Activated CD8-positive, alpha-beta memory T cell treated with anti-CD3 and anti-CD28 coated beads for 36 hours (primary cell): ENCODE measurements at regions not wholly inside any gene's neighbourhood (a gene's known extent, or its start where the extent isn't known, plus 50 kb on each side); places are given as distances from the start of the nearest gene placed in this dataset.

Source experiments
- CTCF ChIA-PET: fragments of 350-600 bp; sonication (Branson Sonifier 250); formaldehyde crosslinking; loops from one replicate; lab custom pipeline; 2021; ENCODE audit warnings: antibody characterized with exemption; lab: Charles Lee
- POLR2A ChIA-PET: fragments of 350-600 bp; sonication (Branson Sonifier 250); formaldehyde crosslinking; loops from one replicate; lab custom pipeline; 2021; ENCODE audit warnings: antibody characterized with exemption; lab: Charles Lee

DNA sequence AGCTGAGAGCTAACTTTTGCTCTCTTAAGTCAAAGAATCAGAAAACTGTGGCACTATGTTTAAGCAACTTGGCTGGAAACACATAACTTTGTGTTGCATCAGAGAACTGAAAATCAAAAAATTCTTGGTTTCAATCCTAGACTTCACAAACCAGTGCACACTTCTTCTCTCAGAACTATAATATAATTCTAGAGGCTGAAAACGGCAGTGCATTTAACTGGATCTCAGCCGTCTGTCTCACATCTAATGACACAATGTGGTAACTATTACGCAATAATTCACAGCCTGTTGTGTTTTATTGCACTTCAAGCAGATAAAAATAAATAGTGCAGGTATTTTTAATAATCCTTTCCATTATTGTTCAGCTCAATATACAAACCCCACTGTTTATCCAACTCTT is 260.6 kb upstream of the DIAPH2 start:
- ChIA-PET POLR2A (no interaction called here), CTCF (no interaction called here)

DNA sequence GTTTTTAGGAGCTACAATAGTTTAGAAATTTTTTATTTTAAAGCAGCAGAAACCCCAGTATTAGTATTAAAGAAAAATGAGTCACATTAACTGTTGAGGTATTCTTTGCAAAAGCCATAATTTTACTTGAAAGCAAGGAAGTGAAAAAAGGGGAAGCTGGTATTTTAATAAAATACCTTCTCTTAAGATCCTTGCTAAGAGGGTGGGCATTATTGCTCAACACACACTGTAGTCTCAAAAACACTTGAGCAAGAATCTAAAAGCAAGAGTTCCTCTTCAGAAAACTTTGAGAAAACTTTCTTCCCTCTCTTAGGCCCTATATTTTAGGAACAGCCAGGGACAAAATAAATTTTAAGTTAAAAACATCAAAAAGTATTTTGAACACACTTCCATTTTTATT is 259.4 kb upstream of the DIAPH2 start:
- ChIA-PET CTCF (no interaction called here), POLR2A (no interaction called here)

DNA sequence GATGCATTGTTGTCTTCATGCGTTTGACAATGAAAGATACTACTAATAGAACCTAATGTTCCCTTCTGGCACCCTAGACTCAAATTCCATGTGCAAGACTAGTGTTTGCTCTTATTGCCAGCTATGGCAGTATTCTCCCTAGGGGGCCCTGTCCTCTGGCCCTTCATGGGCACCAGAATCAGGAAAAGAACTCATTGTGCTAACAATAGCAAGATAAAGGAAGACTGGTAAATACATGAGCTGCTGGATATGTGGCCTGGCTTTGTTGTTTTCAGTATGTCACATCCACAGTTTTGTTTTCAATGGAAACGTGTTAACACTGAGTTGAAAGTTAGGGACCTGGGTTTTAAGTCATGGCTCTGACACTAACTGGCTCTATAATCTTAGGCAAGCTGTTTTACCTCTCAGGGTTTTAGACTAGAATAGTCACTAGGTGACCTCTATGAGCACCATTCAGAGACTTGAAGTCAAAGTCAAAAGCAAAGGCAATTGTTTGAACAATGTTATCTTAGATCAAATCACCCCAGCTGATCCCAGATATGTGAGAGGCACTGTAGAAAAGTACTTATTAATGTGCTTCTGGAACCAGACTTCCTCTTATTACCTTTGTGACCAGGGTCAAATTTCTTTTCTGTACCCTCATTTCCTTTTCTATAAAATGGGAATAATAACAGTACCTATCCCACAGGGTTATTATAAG is 253.7 kb upstream of the DIAPH2 start:
- ChIA-PET CTCF (no interaction called here), POLR2A (no interaction called here)

DNA sequence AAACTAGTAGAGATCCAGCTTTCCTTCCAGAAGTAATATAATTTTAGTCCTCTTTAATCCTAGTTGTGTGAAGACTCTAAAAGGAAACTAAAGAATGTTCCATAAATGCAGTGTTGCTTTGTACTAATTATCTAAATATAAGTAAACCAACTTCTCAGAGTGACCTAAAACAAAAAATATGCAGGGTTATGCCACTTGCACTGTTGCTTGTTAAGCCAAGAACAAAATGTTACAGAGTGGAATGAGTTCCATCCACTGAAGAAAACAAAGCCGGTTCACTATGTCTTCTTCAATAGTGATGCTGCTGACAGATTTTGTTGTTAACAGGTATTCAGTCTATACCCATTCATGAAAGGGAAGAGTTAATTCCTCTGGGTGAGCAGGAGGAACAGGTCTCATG is 252.0 kb upstream of the DIAPH2 start:
- ChIA-PET CTCF (no interaction called here), POLR2A (no interaction called here)

DNA sequence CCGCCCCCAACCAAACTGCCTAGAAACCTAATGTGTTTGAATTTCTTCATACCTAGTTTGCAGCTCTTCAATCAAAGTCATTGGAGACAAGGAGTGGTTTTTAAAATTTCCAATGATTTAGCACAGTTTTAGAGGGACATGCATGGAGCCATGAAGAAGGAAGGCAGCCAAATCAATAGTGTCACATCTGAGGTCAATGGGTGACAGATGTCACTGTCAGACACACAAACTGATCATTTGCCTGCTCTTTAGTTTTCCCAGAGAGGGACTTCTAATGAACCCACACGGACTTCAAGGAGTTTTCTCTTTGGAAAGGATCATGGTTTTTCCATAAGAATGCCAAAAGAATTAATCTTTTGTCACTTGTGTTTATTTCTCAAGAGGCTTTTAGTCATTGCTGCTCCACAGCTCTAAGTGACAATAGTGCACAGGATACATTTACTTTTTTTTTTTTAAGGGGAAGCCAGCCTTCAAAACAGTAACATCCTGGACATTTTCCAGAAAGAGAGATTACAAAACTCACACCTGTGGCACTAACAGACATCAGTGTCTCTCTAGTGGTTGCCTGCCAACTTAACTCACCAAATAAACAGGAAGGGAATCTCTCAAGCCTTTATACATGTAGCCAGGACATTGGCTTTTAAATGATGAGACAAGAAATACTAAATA is 251.1 kb upstream of the DIAPH2 start:
- POLR2A ChIA-PET = no interaction called here
- CTCF ChIA-PET = no interaction called here

DNA sequence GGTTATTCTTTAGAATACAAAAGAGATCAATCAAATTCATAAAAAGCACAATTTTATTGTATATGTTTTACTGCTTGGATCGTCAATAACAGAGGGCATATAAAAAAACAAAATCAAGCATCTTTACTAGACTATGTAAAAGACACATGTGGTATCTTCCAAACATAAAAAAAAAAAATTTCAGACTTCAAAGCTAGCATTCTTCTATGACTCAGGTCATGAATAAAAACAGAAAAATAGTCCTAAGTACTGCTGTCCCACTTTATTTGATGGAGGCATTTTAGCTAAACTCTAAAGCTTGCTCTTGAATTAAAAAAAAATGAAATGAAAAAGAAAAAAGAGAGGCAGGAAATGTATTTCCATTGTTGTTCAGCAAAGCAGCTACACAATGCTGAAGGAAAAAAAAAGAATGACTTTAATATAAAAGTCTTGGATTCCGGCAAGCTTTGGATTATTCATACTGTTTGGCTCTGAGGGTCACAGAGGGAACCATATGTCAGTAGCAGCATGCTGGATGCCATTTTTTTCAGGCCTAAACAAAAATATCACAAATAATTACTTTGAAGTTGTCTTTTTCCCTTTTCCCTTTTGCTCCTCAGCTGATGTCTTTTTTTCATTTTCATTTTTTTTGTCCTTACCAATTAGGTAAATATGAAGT is 249.1 kb upstream of the DIAPH2 start:
- CTCF ChIA-PET = no interaction called here

DNA sequence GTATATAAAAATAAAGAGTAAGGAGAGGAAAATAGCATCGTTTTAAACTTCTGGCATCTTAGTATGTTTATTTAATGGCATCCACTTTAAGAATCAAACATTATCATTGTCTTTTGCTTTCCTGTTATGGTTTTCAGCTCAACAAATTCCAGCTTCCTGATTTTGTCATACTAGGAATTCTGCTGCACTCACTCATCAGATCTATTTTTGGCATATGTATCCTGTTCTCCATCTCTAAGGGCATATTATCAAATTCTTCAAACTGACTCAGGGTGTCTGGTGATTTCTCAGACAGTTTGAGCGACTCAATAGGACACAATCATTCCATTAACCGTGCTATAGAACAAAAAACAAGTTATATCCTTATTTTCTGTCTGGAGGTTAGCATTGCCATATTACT is 248.5 kb upstream of the DIAPH2 start:
- CTCF ChIA-PET = no interaction called here
- POLR2A ChIA-PET = no interaction called here

More for the DNA sequence above, 249.1 kb upstream of the DIAPH2 start:
- POLR2A ChIA-PET = no interaction called here

DNA sequence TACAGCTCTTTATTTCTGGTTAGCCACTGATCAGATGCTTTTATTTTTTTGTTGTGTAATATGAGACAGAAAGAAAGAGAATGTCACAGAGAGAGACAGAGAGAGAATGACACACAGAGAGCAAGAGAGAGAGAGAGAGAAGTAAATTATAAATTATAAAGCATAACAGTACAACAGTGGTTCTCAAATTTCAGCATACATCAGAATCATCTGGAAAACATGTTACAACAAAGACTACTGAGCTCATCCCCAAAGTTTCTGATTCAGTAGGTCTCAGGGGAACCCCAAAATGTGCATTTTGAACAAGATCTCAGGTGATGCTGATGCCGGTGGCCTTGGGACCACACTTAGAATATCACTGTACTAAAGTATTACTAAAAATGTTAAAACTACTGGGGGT is 245.8 kb upstream of the DIAPH2 start:
- POLR2A ChIA-PET = no interaction called here
- CTCF ChIA-PET = no interaction called here

DNA sequence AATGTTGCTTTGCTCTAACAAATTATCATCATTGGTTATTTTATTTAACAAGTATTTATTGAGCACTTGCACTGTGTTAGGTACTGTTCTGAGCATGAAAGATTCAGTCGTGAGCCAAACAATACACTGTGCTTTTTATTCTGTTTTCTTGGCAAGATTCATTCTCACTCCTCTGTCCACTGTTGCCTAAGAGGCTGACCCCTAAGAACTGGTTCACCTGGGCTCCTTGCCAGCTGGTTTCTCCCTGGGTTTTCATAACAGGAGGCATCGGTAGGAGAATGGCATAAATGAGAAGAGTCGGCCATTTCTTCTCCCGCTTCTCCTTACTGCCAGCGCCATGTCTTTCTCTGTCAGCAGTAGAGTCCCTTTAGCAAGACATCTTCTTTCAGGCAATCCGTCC is 243.7 kb upstream of the DIAPH2 start:
- CTCF ChIA-PET = no interaction called here
- POLR2A ChIA-PET = no interaction called here

DNA sequence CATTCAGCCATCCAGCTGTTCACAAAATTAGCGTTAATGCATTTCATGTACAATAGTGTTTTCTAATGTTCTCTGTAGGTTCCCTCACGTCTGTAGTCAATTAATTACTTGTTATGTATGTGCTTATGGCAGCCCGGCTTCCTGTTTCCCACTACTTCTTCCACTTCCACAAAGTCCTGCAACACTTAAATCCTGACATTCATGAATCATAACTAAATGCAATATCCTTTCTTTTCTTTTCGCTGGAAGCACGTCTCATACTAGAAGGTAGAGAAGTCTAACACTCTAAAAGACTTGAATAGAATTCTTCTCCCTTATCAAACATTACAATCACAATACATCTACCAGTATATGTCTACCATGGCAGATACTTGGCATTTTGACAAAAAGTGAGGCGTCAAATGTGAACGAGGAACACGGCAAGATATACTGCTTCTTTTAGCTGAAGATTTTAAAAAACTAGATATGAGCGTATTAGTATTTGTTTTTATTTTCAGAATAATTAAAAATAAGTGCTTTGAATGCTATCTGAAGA is 239.0 kb upstream of the DIAPH2 start:
- POLR2A ChIA-PET = no interaction called here
- CTCF ChIA-PET = no interaction called here

DNA sequence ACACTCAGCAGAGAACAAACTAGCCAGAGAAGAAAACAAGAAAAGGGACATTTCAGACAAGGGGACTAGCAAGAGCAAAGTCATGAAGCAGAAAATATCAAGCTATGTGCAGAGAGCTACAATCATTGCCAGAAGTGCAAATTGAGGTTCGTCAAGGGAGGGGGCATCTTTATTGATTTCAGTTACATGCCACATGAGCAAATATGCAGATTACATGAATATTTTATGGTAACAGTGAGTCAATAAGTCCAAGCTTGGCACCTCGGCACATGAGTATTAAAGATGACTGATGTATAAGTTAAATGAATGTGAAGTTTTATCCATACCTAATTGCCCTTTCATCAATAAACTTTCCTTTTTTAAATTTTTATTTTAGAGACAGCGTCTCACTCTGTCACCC is 238.1 kb upstream of the DIAPH2 start:
- ChIA-PET POLR2A (no interaction called here), CTCF (no interaction called here)

DNA sequence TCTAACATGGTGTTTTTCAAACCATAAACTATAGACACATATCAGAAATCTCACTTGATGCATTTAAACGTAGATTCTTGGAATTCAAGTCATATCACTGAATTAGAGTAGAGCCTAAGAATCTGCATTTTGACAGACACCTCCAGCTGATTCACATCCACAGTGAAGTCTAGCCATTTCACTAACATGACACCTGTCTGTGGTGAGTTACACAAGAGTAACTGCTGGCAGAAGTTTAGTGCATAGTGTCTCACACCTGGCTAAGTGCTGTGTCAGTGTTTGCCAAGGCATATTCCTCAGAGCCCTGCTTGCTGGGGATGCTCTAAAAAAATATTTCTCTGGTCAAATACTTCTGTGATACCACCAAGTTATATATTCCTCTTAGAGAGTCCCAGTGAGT is 237.5 kb upstream of the DIAPH2 start:
- ChIA-PET POLR2A (no interaction called here), CTCF (no interaction called here)

DNA sequence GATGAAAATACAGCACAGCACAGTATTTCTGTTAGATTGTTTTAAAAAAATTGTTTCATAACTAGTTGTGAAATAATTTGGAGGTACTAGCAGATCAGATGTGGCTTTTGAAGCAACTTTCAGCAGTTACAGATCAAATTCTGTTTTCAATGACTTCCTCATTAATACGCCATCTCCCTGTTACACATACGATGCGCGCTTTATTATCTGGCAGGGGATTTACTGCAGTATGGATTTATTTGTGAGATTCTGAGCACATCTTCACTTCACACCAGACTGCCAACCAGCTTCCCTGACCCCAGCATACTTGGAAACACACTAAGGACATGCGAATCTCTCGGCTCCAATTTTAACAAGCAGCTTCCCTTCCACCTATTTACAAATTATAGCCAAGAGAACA is 235.5 kb upstream of the DIAPH2 start:
- CTCF ChIA-PET = no interaction called here
- POLR2A ChIA-PET = no interaction called here

DNA sequence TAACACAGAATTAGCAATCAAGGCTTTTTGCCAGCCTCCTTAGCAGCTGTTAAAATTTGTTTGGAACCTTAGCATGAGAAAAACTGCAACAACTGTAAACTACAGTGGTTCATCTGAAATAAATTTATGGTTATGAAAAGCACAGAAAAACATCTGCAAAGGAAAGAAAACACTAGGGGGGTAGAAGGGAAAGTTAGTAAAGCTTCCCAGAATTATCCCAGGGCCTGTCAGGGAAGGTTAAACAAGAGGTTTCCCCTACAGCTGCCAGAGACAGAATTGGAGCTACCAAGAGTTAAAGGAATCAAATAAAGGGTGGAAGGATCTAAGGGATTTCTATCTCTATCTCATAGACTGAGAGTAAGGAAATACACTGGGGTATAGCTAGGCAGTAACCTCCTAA is 234.7 kb upstream of the DIAPH2 start:
- ChIA-PET CTCF (no interaction called here), POLR2A (no interaction called here)

DNA sequence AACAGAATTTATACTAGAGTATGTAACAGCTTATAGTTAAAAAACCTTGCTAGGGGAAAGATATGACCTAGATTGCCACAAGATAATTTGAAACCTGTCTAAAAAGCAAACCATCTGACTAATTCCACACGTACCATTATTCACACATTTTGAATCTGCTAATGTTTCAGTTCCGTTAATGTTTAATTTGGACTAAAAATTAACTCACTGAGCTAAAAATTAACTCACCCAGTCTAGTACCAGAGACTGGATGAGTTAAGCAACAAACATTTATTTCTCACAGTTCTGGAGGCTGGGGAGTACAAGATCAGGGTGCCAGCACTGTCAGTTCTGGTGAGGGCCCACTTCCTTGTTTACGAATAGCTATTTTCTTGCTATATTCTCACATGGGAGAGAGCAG is 231.5 kb upstream of the DIAPH2 start:
- CTCF ChIA-PET = no interaction called here

DNA sequence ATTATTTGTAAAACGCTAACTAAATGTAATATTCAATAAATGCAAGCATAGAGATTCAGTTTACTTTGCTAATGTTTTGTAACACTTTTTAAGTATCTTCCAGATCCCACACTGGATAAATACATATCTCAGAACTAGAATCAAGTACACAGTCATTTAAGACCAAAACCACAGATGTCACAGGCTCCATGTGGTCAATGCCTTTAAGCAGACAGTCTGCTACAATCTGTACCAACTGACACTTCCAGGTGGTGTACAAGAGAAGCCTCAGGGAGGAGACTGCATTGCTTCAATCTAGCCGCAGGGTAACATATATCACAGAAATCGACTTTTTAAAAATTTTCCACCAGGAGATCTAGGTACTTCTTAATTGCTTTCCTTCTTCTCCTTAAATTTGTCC is 229.6 kb upstream of the DIAPH2 start:
- ChIA-PET CTCF (no interaction called here), POLR2A (no interaction called here)

More for the DNA sequence above, 231.5 kb upstream of the DIAPH2 start:
- POLR2A ChIA-PET = no interaction called here

DNA sequence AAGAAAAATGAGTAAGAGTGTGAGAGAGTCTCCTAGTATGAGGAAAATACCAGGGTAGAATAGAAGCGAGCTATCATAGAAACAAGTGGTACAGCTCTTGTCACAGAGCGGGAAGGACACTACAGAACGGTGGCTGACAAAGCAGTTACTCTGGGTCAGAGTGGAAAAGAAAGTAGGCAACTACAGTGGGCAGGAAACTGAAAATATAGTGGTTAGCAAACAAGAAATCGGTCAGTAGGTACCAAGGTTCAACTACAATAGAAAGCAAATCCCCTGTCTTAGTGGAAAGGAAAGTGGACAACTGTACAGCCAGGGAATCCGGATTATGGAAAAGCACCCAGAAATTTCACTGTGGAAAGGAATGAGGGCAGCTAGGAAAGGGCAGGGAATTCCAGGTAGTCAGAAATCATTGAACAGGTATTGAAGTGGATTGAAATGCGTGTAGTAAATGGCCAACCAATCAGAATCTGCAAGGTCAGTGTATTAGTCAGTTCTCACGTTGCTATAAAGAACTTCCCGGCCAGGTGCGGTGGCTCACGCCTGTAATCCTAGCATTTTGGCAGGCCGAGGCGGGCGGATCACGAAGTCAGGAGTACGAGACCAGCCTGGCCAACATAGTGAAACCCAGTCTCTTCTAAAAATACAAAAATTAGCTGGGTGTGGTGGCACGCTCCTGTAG is 219.6 kb upstream of the DIAPH2 start:
- POLR2A ChIA-PET = no interaction called here
- CTCF ChIA-PET = no interaction called here

DNA sequence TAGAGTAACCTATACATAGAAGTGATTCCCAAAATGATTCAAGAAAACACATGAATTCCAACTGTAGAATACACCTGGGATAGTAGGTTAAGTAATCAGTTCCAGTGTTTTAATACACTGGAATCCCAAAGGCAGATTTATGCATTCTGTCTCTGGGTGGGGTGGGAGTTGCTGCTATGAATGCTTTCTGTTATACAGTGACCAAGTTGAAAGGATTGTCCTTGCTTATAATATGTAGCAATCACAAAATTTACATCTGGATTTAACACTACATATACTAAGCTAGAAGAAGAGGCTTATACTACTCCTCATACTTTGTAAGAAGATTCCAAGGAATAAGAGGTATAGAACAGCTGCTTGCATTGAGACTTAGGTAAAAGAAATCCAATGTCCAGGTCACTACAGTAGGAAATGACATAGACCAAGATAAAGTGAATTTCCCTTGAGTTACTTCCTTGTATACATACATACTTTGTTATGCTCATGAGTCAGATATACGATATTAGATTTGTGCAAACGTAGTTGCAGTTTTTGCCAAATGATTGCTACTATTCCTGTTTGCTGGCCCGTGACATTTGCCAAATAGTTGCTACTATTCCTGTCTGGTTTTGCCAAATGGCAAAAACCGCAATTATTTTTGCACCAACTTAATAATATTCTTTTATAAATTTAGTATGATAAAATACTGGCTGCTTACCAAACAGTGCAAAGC is 210.5 kb upstream of the DIAPH2 start:
- CTCF ChIA-PET = no interaction called here
- POLR2A ChIA-PET = no interaction called here

DNA sequence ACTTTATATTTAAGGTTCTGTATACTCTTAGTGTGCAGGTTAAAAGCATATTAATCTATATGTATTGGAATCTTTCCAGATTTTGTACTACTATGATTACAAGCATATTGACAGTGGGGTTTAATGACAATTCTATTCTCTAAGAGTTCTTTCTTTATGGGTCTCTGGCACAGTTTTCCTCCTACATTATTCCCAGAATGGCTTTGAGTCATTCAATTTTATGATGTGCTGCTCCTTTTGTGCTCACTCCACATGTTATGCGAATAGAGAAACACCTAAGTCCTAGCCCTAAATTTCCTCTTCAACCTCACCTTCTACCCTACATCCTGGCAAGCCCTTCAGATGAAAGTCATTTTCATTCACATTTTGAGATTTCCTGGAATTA is 209.9 kb upstream of the DIAPH2 start:
- POLR2A ChIA-PET = interaction anchor here (0.6 kb wide), 1 partner anchor 74 kb away, joined by 3 read pairs; no protein-coding TSS in a partner anchor
- CTCF ChIA-PET = no interaction called here

DNA sequence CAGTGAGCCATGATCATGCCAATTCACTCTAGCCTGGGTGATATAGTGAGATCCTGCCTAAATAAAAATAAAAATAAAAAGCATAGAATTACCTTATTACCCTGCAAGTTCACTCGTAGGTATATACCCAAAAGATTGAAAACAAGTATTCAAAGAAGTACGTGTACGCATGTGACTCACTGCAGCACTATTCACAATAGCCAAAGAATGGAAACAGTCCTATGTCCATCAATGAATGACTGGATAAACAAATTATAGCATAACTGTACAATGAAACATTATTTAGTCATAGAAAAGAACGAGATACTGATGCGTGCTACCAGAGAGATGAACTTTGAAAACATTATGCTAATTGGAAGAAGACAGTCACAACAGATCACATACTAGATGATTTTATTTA is 204.6 kb upstream of the DIAPH2 start:
- ChIA-PET CTCF (no interaction called here), POLR2A (no interaction called here)
